Colonic mucosa (tissue), 4 donors: ENCODE measurements at regions not wholly inside any gene's neighbourhood (a gene's known extent, or its start where the extent isn't known, plus 50 kb on each side); places are given as distances from the start of the nearest gene placed in this dataset.

Experiments used
- DNase-seq: peaks from one replicate; pipeline ENCODE4 v3.0.0-alpha.2; 2020
- H3K27ac ChIP-seq: fragments of 200-600 bp; one replicate; pipeline ENCODE4 v1.8.0; 2021
- H3K27me3 ChIP-seq: fragments of 200-600 bp; one replicate; pipeline ENCODE4 v1.8.0; 2021
- H3K36me3 ChIP-seq: fragments of 200-600 bp; one replicate; pipeline ENCODE4 v1.8.0; 2021
- H3K4me1 ChIP-seq: fragments of 200-600 bp; one replicate; pipeline ENCODE4 v1.8.0; 2021; ENCODE audit warnings: mild to moderate bottlenecking
- H3K4me3 ChIP-seq: fragments of 200-600 bp; one replicate; pipeline ENCODE4 v1.8.0; 2021
- H3K9ac ChIP-seq, 2 donors: one replicate each; pipeline ENCODE4 v1.7.0; 2013; ENCODE audit warnings: control low read depth in 2 of 2, low read depth in 2 of 2, low read length in 2 of 2
- H3K9me3 ChIP-seq: fragments of 200-600 bp; one replicate; pipeline ENCODE4 v1.8.0; 2021
- CTCF ChIP-seq: fragments of 200-600 bp; IDR thresholded peaks from one replicate; pipeline ENCODE4 v1.8.0; 2022; ENCODE audit warnings: antibody characterized with exemption, mild to moderate bottlenecking
- intact Hi-C: fragments of 100-400 bp; cut with DNase I; formaldehyde crosslinking; loops from one replicate; pipeline ENCODE4 v1.14.1; 2022
- donor health status: healthy.
- donor health status: DM: no; HTN: no; CAD: no.
- donor health status: DM: no; HTN: no; CAD: no.

GRCh38 chr5:167804512-167805220 is 486.8 kb upstream of the WWC1 start:
- H3K9me3 ChIP-seq = no peaks in the 10 kb centered on the region
- intact Hi-C loops = no loop called here
- H3K36me3 ChIP-seq = no peaks in the 10 kb centered on the region
- no peaks in the 10 kb centered on the region for H3K27me3 ChIP-seq
- H3K9ac ChIP-seq = no peak overlapping the region
- no peak for TF ChIP-seq CTCF
- no peak for DNase-seq
- no peak overlapping the region for H3K27ac ChIP-seq
- H3K4me1 ChIP-seq = no peaks in the 10 kb centered on the region
- no peak overlapping the region for H3K4me3 ChIP-seq

- H3K4me1 ChIP-seq = no peaks in the 10 kb centered on the region
- H3K9me3 ChIP-seq = no peaks in the 10 kb centered on the region
- DNase-seq = no peak
- intact Hi-C loops = no loop called here
- H3K27me3 ChIP-seq = no peaks in the 10 kb centered on the region
- TF ChIP-seq CTCF = no peak
- H3K9ac ChIP-seq = no peak overlapping the region
- no peaks in the 10 kb centered on the region for H3K36me3 ChIP-seq
- no peak overlapping the region for H3K27ac ChIP-seq
- H3K4me3 ChIP-seq = no peak overlapping the region
These were observed 480.9 kb upstream of the WWC1 start for GRCh38 chr5:167810573-167810972.

GRCh38 chr5:167812871-167813270 is 478.6 kb upstream of the WWC1 start:
- Histone ChIP-seq H3K36me3 (no peaks in the 10 kb centered on the region), H3K27me3 (no peaks in the 10 kb centered on the region), H3K4me1 (no peaks in the 10 kb centered on the region), H3K9ac (no peak overlapping the region), H3K27ac (no peak overlapping the region), H3K4me3 (no peak overlapping the region), H3K9me3 (no peaks in the 10 kb centered on the region)
- no peak for TF ChIP-seq CTCF
- DNase-seq = no peak
- intact Hi-C loops = no loop called here

- no peak overlapping the region for H3K9ac ChIP-seq
- H3K27ac ChIP-seq = no peak overlapping the region
- intact Hi-C loops = no loop called here
- H3K36me3 ChIP-seq = no peaks in the 10 kb centered on the region
- H3K27me3 ChIP-seq = no peaks in the 10 kb centered on the region
- H3K9me3 ChIP-seq = no peaks in the 10 kb centered on the region
- no peaks in the 10 kb centered on the region for H3K4me1 ChIP-seq
- H3K4me3 ChIP-seq = no peak overlapping the region
- DNase-seq = no peak
- TF ChIP-seq CTCF = no peak
These were observed 478.1 kb upstream of the WWC1 start for GRCh38 chr5:167813389-167813788.

- Histone ChIP-seq H3K4me1 (no peaks in the 10 kb centered on the region), H3K4me3 (no peak overlapping the region), H3K9me3 (no peaks in the 10 kb centered on the region), H3K36me3 (no peaks in the 10 kb centered on the region), H3K27me3 (no peaks in the 10 kb centered on the region), H3K9ac (no peak overlapping the region), H3K27ac (no peak overlapping the region)
- no peak for DNase-seq
- no peak for TF ChIP-seq CTCF
- intact Hi-C loops = no loop called here
These were observed 477.4 kb upstream of the WWC1 start for GRCh38 chr5:167814040-167814439.
